ENCODE measurements at regions not wholly inside any gene's neighbourhood (a gene's known extent, or its start where the extent isn't known, plus 50 kb on each side); places are given as distances from the start of the nearest gene placed in this dataset.
"Not testable (repeated sequence)": the region's sequence is repeated elsewhere in the genome, so short reads cannot be mapped to it uniquely, and the experiment has no call there.

DNA sequence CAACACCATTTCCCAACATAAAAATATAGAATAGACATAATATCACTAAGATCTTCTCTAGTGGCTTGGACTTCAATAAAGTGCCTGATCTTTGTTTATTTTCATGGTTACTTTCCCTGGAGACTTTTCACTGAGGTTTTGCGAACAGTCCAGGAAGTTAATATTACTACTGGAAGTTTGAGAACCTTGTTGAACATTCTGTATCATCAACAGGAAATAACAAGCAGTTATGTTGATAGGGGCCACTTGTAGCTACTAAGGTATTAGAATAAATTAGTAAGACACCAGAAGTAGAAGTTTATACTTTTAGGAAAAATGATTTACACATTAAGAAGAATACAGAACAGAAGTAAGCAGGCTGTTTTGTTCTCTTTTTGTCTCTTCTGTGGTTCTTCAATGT is 180.2 kb downstream of the TFAP2B start:
- no peak for DNase-seq

DNA sequence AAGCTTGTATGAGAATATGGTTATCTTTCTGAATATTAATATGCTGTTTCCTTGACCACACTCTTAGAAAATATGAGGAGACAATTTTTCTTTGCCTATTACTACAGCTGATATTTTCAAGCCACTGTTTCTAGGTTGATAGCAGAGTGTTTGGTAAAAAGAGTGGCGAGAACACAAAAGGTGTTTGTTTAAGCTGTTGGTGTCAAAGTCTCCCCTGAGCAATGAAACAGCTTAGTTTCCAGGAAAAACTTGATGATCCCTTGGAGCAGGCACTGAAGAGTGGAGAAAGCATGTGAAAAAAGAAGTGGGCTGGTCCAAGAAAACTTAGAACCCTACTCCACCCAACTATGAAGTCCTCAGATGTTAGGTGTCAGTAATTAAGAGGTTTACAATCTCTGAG is 182.7 kb downstream of the TFAP2B start:
- no peak for DNase-seq

DNA sequence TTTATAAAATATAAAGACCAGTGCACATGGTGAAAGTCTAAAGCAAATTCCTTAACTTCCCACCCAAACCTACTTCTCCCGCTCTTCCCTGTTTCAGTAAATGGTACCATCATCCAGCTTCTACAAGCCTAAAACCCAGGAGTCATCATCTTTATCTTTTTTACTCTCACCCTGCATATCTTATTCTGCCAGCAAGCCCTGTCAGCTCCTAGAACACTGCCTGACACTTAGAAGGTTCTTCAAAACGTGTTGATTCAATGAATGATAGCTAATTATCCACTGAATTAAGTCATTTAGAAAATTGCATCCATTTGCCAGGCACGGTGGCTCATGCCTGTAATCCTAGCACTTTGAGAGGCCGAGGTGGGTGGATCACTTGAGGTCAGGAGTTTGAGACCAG is 185.7 kb downstream of the TFAP2B start:
- no peak for DNase-seq

DNA sequence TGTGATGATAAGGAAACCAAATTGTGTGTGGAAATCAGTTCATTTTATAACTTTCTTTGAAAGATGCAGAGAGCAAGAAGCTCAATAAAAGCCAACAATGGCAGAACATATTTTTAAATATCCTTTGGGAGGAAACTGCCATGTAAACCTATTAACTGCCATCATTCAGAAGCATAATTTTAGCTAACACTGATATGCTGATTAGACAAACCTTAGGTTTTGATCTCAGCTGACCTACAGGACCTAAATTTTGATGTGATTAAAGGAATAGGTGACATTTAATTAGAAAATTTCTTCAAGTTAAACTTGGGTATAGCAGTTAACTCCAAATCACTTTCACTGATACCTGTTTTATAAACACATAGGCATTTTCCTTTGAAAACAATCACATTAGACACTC is 187.1 kb downstream of the TFAP2B start:
- DNase-seq: no peak

DNA sequence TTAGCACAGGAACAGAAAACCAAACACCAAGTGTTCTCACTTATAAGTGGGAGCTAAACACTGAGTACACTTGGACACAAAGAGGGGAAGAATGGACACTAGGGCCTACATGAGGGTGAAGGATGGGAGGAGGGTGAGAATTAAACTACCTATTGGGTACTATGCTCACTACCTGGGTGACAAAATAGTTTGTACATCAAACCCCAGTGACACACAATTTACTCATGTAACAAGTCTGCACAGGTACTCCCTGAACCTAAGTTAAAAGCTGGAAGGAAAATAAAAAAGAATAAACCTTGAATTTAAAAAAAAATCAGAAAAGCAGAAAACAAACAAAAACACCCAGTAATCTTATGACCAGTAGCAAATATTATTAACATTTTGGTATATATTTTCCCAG is 188.6 kb downstream of the TFAP2B start:
- no peak for DNase-seq

DNA sequence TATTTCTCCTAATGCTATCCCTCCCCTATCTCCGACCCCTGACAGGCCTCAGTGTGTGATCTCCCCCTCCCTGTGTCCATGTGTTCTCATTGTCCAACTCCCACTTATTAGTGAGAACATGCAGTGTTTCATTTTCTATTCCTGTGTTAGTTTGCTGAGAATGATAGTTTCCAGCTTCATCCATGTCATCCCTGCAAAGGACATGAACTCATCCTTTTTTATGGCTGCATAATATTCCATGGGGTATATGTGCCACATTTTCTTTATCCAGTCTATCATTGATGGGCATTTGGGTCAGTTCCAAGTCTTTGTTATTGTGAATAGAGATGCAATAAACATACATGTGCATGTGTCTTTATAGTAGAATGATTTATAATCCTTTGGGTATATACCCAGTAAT is 190.0 kb downstream of the TFAP2B start:
- not testable (repeated sequence) for DNase-seq

DNA sequence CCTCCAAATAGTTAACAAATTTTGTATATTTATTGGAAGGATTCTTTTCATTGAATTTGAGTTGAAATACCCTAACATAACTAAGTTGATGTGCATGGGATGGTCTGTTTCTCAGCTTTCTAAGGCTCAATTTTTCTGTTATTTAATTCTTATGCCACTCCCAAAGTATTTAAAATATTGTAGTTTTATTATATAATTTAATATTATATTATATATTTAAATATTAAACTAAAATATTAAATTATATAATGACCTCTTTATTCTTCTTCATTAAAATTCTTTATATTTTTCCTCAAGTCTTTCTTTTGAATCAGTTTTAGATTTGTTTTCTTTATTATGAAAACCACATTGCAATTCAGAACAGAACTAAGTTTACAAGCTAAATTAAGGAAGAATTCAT is 194.7 kb downstream of the TFAP2B start:
- DNase-seq: no peak

DNA sequence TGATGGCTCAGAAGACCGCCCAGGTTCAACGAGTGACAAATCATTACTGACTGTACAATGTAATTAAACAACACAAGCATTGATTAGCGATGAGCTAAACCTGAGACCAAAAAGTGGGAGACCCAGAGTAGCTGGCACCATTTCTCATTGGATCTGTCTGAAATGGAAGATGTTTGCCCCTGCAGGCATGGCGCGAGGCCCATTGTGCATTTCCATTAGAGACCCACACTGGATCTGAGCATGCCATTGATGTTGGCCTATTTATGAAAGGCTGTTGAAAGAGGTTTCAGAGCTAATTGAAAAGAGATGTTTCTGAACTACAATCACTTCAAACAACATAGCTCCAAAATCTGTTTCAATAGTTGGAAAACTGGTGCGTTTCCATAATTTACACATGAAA is 196.7 kb downstream of the TFAP2B start:
- DNase-seq: no peak

DNA sequence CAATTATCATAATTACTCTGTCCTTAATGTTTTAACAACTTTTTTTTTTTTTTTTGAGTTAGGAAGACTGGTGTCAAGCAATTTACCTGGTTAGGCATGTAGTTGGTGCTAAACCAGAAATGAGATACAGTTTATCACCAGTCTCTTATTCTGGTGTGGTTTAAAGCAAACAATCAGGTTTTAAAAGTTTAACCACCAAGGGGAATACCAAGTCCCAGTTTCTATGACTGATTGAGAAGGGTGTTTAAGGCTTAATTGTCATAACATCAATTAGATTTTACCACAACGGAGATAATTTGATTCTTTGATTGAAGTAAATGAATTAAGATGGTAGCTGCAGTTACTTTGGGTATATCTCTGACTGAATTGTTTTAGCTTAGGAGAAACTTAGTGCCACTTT is 197.8 kb downstream of the TFAP2B start:
- no peak for DNase-seq

DNA sequence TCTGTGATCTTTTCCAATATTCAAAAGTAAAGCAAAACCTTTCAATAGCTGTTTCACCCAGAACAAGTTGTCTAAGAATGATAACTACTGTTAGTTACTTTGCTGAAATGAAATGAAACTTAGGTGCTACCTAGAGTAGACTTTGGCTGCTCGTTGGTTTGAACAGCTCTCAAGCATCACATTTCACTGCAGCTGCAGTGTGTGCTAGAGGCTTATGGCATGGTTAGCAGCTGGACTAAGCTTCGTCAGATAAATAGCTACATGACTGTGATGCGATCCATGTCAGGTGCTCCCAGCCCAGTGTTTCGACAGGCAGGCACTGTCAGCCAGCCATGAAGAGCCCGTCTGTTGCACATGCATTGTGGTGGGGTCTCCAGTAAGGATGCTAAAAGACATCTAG is 201.1 kb downstream of the TFAP2B start:
- DNase-seq: no peak

DNA sequence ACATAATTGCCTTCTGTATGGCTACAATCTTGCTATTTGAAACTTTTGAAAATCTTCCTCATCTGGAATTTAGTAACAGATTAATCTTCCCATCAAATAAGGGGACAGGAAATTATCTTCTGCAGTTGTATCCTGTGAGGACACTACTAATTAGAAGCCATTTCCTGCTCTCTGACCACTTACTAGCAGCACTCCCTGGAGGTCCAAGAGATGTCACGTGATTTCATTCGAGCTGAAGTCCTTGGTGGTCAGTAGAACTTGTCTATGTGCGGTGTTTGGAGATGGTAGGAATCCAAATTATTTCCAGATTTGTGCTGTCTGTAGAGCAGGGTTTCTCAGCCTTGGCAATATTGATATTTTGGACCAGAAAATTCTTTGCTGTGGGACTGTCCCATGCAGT is 202.5 kb downstream of the TFAP2B start:
- no peak for DNase-seq

DNA sequence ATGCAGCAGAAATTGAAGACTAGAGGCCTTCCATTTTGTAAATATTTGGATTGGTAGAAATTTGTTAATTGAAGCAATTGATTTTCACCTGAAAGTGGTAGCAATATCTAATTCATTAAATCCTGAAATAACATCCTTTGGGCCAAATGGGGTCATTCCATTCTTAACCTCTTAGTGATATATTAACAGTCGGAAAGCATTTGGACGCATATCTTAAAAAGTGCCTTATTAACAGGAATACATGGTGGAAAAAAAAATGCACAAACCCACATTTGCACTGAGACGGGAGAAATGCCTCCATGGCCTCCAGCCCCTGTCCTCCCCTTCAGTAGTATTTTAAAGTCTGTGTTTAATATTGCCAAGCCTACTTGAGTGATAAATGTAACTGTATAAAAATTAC is 205.5 kb downstream of the TFAP2B start:
- no peak for DNase-seq

DNA sequence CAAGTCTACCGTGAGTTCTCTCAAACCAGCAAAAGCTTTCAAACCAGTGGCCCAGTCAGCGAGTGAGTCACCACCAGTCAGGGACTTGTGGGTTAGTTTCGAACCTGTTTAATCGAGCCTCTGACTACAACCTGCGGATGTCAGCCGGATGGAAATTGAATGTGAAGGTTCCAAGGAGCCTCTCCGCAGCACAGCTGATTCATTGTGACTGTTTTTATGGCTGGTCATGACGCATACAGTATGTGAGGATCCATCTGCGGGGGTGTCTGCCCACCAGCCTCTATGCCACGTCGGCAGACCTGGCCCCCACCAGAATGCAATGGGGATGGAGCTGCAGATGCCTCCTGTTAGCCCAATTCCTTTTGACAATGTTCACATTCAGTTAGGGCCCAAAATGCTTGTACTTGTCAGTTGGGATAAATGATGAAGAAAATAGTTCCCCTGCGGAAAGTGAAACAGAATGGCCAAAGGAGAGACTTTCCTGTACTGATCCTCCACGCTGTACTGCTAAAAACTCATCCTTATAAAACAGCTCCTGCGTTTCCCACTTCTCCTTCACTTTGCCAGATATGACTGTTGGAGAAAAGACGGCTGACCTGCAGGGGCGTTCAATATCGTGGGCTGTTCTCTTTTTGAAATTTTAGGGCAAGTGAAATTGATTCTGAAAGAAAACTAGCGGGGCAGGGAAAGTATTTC is 206.6 kb downstream of the TFAP2B start:
- no peak for DNase-seq

DNA sequence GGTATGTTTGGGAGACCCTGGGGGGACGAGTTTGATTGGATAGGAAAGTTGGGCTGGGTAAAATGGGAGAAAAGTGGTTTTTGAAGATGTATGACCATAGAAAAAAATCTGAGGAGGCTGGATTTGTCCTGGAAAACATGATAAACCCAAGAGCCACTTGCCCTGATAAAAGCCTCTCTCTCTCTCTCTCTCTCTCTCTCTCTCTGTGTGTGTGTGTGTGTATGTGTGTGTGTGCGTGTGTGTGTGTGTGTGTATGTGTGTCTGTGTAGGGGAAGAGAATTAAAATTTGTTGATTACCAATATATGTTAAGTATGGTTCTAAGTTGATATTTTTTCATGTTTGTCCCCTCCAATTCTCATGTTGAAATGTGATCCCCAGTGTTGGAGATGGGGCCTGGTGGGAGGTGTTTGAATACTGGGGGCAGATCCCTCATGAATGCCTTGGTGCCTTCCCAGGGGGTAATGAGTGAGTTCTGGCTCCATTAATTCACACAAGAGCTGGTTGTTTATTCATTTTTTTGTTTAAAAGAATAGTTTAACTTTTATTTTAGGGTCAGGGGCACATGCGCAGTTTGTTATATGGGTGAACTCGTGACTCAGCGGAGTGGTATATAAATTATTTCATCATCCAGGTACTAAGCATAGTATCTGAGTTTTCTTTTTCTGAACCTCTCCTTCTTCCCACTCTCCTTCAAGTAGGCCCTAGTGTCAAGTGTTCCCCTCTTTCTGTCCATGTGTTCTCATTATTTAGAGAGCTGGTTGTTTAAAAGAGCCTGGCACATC is 208.8 kb downstream of the TFAP2B start:
- DNase-seq: no peak

DNA sequence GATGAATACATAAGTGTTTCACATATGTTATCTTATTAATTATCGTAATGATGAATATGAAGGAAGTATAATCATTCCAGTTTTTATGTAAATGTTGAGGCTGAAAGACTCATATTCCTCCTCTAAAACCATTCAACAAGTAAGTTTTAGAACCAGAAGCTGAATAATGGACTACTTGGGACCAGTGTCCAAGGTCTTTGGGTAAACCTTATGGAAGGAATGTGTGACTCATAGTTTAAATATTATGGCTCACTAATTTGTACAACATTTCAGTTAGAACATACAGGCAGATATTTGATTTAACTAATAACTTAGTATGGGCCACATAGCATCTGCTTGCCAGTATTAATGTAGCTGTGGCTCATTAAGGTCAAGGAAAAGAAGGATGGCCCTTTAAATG is 209.6 kb downstream of the TFAP2B start:
- no peak for DNase-seq

DNA sequence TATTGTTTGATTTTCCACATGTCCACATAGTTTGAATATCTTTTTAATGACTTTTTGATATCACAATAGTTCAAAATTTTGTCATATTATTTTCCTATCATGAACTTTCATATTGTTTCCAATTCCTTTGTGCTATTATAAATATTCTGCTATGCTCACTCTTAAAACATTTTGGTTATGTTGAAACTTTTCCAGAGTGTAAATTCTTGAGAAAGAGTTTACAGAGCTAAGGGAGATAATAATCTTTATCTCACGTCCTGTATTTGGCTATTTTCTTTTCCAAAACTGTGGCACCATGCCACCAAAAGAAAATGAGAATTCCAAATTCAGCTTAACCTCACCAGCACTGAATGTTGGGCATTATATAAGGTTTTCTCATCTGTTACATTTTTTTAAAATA is 210.9 kb downstream of the TFAP2B start:
- no peak for DNase-seq

DNA sequence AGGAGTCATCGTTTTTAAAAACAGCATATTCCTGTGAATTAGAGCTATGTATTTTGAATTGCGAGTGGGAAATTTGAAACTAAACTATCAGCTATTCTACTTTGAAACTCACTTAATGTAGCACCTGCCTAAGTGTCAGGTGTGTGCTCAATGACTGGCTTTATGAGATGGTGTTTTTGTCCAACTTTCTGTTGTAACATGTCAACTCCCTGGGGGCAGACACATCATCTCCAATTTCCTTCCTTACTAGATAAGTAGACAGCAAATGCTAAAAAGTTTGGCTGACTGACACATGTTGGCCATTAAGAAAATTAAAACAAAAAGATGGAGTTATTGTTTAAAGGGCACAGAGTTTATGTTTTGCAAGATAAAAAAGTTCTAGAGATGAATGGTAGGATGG is 226.9 kb downstream of the TFAP2B start:
- no peak for DNase-seq

DNA sequence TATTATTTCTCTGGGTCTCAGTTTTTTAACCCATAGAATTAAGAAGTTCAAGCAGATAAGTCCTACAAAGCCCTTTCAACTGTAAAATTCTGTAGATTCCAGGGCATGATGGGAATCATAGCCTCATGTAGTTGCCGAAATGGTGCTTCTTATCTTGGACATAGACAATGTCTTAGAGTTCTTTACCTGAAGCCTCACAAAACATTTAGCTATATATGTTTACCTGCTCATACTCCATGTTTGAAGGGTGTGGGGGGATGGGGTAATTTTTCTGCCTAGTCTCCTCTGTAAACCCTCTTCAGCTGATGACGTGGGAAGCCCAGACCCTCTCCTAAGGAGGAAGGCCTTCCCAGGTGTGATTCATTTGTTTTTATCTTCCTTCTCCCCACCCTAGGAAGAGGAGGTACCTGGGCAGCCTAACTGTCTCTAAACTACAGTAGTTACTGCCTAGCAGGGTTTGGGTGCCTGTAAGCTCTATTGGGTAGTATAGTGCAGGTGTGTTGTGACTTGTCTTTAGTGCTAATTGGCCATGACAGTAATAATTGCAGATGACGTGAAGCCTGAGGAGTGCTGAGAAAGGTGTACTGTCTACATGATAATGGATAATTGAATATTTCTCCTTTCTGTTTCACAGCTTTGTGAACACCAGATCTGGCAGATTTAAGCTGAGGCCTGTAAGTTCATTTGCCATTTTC is 230.8 kb downstream of the TFAP2B start:
- DNase-seq: no peak

DNA sequence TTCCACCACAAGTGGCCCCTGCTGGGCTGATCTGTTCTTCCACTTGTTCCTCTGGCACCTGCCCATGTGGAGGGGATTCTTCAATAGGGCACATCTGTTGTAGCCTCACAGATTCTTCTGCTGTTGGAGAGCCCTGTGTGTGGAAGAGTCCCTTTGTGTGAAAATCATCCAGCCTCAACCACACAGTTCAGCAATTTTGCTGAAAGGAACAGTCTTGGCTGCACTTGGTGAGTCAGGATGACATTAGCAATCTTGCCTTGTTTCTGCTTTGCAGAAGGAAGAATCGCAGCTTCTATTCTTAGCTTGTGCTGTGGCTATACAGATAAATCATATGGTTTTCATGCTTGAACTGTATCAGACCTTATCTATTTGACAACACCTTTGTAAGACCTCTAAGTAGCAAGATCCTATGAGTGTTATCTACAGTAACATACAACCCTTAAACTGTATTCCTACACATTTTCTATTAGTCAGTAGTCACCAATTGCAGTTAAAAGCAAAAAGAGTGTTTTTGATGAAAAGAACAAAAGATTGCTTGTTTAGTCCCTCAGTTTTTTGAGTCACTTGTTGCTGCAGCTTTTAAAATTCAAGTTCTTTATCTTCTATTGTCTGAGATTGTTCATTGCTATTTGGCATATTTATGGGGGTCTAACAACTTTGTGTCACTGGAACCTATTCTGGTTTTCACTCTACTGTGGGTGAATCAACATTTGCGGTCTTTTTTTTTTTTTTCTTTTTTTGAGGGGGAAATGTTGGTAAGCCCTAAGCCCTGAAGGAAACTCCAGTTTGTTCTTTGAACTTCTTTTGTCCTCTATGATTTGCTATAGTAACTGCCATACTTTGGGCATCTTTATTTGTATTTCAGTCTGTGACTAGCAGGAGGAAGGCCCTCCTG is 231.6 kb downstream of the TFAP2B start:
- no peak for DNase-seq

DNA sequence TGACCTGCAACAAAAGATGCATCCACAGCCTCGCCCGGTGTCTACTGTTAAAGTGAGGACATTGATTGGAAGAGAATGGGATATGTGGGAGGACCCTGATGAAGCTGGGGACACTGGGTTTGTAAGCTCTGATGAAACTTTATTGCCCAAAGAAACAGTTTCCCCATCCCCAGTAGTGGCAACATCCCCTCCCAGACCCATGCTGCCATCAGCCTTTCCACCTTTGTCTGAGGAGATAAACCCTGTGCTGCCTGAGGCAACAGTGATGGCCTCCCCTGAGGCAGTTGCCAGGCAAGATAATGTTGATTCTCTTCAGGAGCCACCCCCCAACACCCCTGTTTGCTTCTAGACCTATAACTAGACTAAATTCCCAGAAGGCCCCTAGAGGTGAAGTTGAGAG is 234.0 kb downstream of the TFAP2B start:
- not testable (repeated sequence) for DNase-seq

DNA sequence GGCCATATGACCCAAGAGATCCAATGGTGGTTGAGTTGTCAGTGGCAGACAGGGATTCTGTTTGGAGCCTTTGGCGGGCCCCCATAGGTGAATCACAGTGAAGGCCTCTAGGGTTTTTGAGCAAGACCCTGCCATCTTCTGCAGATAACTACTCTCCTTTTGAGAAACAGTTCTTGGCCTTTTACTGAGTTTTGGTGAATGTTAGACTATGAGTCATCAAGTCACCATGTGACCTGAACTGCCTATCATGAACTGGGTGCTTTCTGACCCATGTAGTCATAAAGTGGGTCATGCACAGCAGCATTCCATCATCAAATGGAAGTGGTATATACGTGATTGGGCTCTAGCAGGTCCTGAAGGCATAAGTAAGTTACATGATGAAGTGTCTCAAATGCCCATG is 236.6 kb downstream of the TFAP2B start:
- not testable (repeated sequence) for DNase-seq

DNA sequence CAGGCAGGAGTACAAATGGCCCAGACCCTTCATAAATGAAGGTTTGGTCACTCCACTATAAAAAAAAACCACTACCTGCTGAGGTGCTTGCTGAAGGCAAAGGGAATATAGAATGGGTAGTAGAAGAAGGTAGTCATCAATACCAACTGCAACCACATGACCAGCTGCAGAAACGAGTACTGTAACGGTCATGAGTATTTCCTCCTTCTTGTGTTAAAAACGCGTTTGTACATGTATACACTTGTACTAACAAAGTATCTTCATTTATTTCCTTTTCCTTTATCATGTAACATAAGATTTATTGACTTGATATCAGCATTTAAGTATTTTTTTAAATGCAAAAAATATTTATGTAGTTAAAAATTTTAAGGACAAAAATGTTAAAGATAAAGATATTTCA is 238.6 kb downstream of the TFAP2B start:
- DNase-seq: no peak

DNA sequence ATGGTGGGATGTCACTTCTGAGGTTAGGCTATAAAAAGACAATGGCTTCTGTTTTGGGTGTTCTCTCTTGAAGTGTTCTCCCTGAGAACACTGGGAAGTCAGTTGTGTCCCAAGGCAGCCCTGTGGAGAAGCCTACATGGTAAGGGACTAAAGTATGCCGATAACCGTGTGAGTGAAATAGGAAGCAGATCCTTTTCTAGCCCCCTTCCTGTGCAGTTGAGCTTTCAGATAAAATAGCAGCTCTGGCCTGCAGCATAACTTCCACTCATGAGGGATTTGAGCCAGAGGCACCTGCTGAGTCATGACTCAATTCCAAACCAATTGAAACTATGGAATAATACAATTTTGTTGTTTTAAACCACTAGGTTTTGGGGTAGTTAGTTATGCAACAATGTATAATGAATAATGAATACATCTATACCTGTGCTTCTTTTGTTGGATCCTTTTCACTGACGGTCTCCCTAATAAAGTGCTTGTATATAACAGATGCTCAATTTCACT is 241.6 kb downstream of the TFAP2B start:
- DNase-seq: no peak

Data from NCI-H1092 treated with DMSO at 0.1 percent for 48 hours (cell line).